Gastroesophageal sphincter (tissue), 3 donors: ENCODE measurements at regions not wholly inside any gene's neighbourhood (a gene's known extent, or its start where the extent isn't known, plus 50 kb on each side); places are given as distances from the start of the nearest gene placed in this dataset.

Source experiments
- EP300 ChIP-seq: sonication (generic); formaldehyde crosslinking; IDR thresholded peaks from one replicate; pipeline ENCODE4 v1.6.1; 2017; ENCODE audit warnings: antibody characterized with exemption, mild to moderate bottlenecking
- POLR2A ChIP-seq, 2 donors: fragments of 450-650 bp; IDR thresholded peaks; one replicate each; pipeline ENCODE4 v1.6.1; 2017; ENCODE audit warnings: antibody characterized with exemption in 2 of 2, mild to moderate bottlenecking in 2 of 2, moderate library complexity in 1 of 2
- POLR2AphosphoS5 ChIP-seq: sonication (generic); formaldehyde crosslinking; IDR thresholded peaks from one replicate; pipeline ENCODE4 v1.6.1; 2017; ENCODE audit warnings: antibody characterized with exemption
- TF ChIP-seq, protein P1 (sequence below), 4 experiments: fragments of 200-600 bp in 2 of 4; fragments of 450-650 bp in 2 of 4; sonication (generic) in 1 of 4; IDR thresholded peaks; one replicate each; pipeline ENCODE4 v1.5.1; 2017 to 2019; ENCODE audit warnings: antibody characterized with exemption in 4 of 4, mild to moderate bottlenecking in 2 of 4, moderate library complexity in 2 of 4

DNA sequence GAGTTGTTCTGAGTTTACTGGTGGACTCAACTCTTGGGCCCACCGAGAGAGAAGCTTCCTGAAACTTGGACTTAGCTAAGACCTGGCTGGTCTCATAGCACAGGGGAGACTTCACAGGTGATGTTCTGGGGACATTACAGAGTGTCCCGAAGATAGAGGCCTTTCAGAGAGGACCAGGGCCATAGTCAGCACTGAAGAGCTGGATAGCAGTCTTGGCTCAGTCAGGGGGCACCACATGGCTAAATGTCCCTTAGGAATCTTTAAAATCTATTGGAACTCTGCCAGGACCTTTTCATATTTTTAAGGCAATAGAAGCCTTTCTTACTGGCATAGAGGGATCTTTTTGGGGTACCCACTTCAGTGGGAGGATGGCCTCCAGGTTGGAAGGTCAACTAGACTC is 59.8 kb upstream of the CPLX2 start:
- TF ChIP-seq, protein P1, sequence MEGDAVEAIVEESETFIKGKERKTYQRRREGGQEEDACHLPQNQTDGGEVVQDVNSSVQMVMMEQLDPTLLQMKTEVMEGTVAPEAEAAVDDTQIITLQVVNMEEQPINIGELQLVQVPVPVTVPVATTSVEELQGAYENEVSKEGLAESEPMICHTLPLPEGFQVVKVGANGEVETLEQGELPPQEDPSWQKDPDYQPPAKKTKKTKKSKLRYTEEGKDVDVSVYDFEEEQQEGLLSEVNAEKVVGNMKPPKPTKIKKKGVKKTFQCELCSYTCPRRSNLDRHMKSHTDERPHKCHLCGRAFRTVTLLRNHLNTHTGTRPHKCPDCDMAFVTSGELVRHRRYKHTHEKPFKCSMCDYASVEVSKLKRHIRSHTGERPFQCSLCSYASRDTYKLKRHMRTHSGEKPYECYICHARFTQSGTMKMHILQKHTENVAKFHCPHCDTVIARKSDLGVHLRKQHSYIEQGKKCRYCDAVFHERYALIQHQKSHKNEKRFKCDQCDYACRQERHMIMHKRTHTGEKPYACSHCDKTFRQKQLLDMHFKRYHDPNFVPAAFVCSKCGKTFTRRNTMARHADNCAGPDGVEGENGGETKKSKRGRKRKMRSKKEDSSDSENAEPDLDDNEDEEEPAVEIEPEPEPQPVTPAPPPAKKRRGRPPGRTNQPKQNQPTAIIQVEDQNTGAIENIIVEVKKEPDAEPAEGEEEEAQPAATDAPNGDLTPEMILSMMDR (IDR thresholded peaks at IDR 0.05), result no peak
- TF ChIP-seq EP300 (no peak), POLR2AphosphoS5 (no peak), POLR2A (IDR thresholded peaks at IDR 0.05) (no peak)
